Stimulated activated effector memory CD8-positive, alpha-beta T cell treated with anti-CD3 and anti-CD28 coated beads, Interleukin-12 subunit alpha, Interleukin-12 subunit beta, amount 100 ng/mL, for 72 hours (primary cell): ENCODE measurements at regions not wholly inside any gene's neighbourhood (a gene's known extent, or its start where the extent isn't known, plus 50 kb on each side); places are given as distances from the start of the nearest gene placed in this dataset.

ENCODE experiments used
- ATAC-seq: fragments of 150-1000 bp; cut with Tn5 transposase; 2 replicates; pipeline ENCODE4 v1.10.0; 2021
- DNase-seq, 2 donors: peaks; one replicate each; pipeline ENCODE4 v3.0.0; 2021 to 2022; ENCODE audit warnings: low spot score in 2 of 2
- H3K27ac Mint-ChIP-seq: one replicate; pipeline ENCODE4 v1.8.0; 2022; ENCODE audit warnings: mild to moderate bottlenecking, mixed read lengths
- H3K36me3 Mint-ChIP-seq: one replicate; pipeline ENCODE4 v1.8.0; 2022; ENCODE audit warnings: mild to moderate bottlenecking, mixed read lengths
- H3K4me1 Mint-ChIP-seq: one replicate; pipeline ENCODE4 v1.8.0; 2022; ENCODE audit warnings: mixed read lengths
- H3K4me3 Mint-ChIP-seq: one replicate; pipeline ENCODE4 v1.8.0; 2022; ENCODE audit warnings: mild to moderate bottlenecking, mixed read lengths
- H3K9me3 Mint-ChIP-seq: one replicate; pipeline ENCODE4 v1.8.0; 2022; ENCODE audit warnings: mixed read lengths

- H3K36me3 Mint-ChIP-seq = no peaks in the 10 kb centered on the region
- DNase-seq (no peak), ATAC-seq (no peak)
- H3K27ac Mint-ChIP-seq = no peak overlapping the region
- H3K9me3 Mint-ChIP-seq = no peaks in the 10 kb centered on the region
- no peak overlapping the region for H3K4me3 Mint-ChIP-seq
- no peaks in the 10 kb centered on the region for H3K4me1 Mint-ChIP-seq
Observed at GRCh38 chr10:20995123-20995987, 98.2 kb upstream of the NEBL start.

- Mint-ChIP-seq H3K36me3 (no peaks in the 10 kb centered on the region), H3K9me3 (no peaks in the 10 kb centered on the region), H3K4me1 (no peaks in the 10 kb centered on the region), H3K27ac (no peak overlapping the region), H3K4me3 (no peak overlapping the region)
- DNase-seq (no peak), ATAC-seq (no peak)
Observed at GRCh38 chr10:20993830-20994527, 96.9 kb upstream of the NEBL start.

- H3K4me1 Mint-ChIP-seq = no peaks in the 10 kb centered on the region
- H3K36me3 Mint-ChIP-seq = no peaks in the 10 kb centered on the region
- no peak for ATAC-seq
- H3K27ac Mint-ChIP-seq = no peak overlapping the region
- H3K9me3 Mint-ChIP-seq = no peaks in the 10 kb centered on the region
- H3K4me3 Mint-ChIP-seq = no peak overlapping the region
- no peak for DNase-seq
Observed at GRCh38 chr10:20993389-20993788, 96.3 kb upstream of the NEBL start.

- Mint-ChIP-seq H3K9me3 (no peaks in the 10 kb centered on the region), H3K36me3 (no peaks in the 10 kb centered on the region), H3K27ac (no peak overlapping the region), H3K4me1 (no peaks in the 10 kb centered on the region), H3K4me3 (no peak overlapping the region)
- ATAC-seq (no peak), DNase-seq (no peak)
Observed at GRCh38 chr10:20991526-20991925, 94.4 kb upstream of the NEBL start.

GRCh38 chr10:20990604-20991003, 93.5 kb upstream of the NEBL start:
- DNase-seq (no peak), ATAC-seq (no peak)
- Mint-ChIP-seq H3K36me3 (no peaks in the 10 kb centered on the region), H3K4me3 (no peak overlapping the region), H3K9me3 (no peaks in the 10 kb centered on the region), H3K4me1 (no peaks in the 10 kb centered on the region), H3K27ac (no peak overlapping the region)

- H3K9me3 Mint-ChIP-seq = no peaks in the 10 kb centered on the region
- H3K27ac Mint-ChIP-seq = no peak overlapping the region
- no peak overlapping the region for H3K4me3 Mint-ChIP-seq
- ATAC-seq = no peak
- no peaks in the 10 kb centered on the region for H3K4me1 Mint-ChIP-seq
- no peak for DNase-seq
- H3K36me3 Mint-ChIP-seq = no peaks in the 10 kb centered on the region
Observed at GRCh38 chr10:20988357-20988983, 91.4 kb upstream of the NEBL start.

GRCh38 chr10:20986049-20986448, 88.9 kb upstream of the NEBL start:
- DNase-seq (no peak), ATAC-seq (no peak)
- H3K4me3 Mint-ChIP-seq = no peak overlapping the region
- no peak overlapping the region for H3K27ac Mint-ChIP-seq
- H3K9me3 Mint-ChIP-seq = peaks cover 2% of the 10 kb centered on the region
- H3K36me3 Mint-ChIP-seq = no peaks in the 10 kb centered on the region
- H3K4me1 Mint-ChIP-seq = no peaks in the 10 kb centered on the region

GRCh38 chr10:20984662-20985061, 87.6 kb upstream of the NEBL start:
- Mint-ChIP-seq H3K4me1 (no peaks in the 10 kb centered on the region), H3K27ac (no peak overlapping the region), H3K36me3 (no peaks in the 10 kb centered on the region), H3K4me3 (no peak overlapping the region), H3K9me3 (peaks cover 2% of the 10 kb centered on the region)
- DNase-seq = no peak
- no peak for ATAC-seq

- Mint-ChIP-seq H3K9me3 (peaks cover 2% of the 10 kb centered on the region), H3K36me3 (no peaks in the 10 kb centered on the region)
- DNase-seq = no peak
Observed at GRCh38 chr10:20981419-20981953, 84.4 kb upstream of the NEBL start.

GRCh38 chr10:20978617-20979016, 81.5 kb upstream of the NEBL start:
- no peak overlapping the region for H3K27ac Mint-ChIP-seq
- no peak for DNase-seq
- H3K4me1 Mint-ChIP-seq = no peaks in the 10 kb centered on the region
- no peak overlapping the region for H3K4me3 Mint-ChIP-seq
- no peaks in the 10 kb centered on the region for H3K36me3 Mint-ChIP-seq
- ATAC-seq = no peak
- H3K9me3 Mint-ChIP-seq = peaks cover 2% of the 10 kb centered on the region

More at GRCh38 chr10:20981419-20981953, 84.4 kb upstream of the NEBL start:
- ATAC-seq = no peak
- no peak overlapping the region for H3K27ac Mint-ChIP-seq
- H3K4me3 Mint-ChIP-seq = no peak overlapping the region
- no peaks in the 10 kb centered on the region for H3K4me1 Mint-ChIP-seq

- Mint-ChIP-seq H3K27ac (no peak overlapping the region), H3K4me1 (no peaks in the 10 kb centered on the region), H3K9me3 (peaks cover 2% of the 10 kb centered on the region), H3K4me3 (no peak overlapping the region), H3K36me3 (no peaks in the 10 kb centered on the region)
- ATAC-seq (no peak), DNase-seq (no peak)
Observed at GRCh38 chr10:20977300-20977699, 80.2 kb upstream of the NEBL start.

GRCh38 chr10:20976891-20977290, 79.8 kb upstream of the NEBL start:
- H3K9me3 Mint-ChIP-seq = peaks cover 2% of the 10 kb centered on the region
- no peak for DNase-seq
- H3K27ac Mint-ChIP-seq = no peak overlapping the region

GRCh38 chr10:20976390-20976789, 79.3 kb upstream of the NEBL start:
- Mint-ChIP-seq H3K27ac (no peak overlapping the region), H3K36me3 (no peaks in the 10 kb centered on the region), H3K4me3 (no peak overlapping the region), H3K9me3 (peaks cover 2% of the 10 kb centered on the region), H3K4me1 (no peaks in the 10 kb centered on the region)
- DNase-seq (no peak), ATAC-seq (no peak)

More at GRCh38 chr10:20976891-20977290, 79.8 kb upstream of the NEBL start:
- H3K4me3 Mint-ChIP-seq = no peak overlapping the region
- ATAC-seq = no peak
- no peaks in the 10 kb centered on the region for H3K36me3 Mint-ChIP-seq
- H3K4me1 Mint-ChIP-seq = no peaks in the 10 kb centered on the region

GRCh38 chr10:20975236-20975635, 78.1 kb upstream of the NEBL start:
- no peak overlapping the region for H3K4me3 Mint-ChIP-seq
- H3K9me3 Mint-ChIP-seq = no peaks in the 10 kb centered on the region
- ATAC-seq (no peak), DNase-seq (no peak)
- no peak overlapping the region for H3K27ac Mint-ChIP-seq
- H3K36me3 Mint-ChIP-seq = no peaks in the 10 kb centered on the region
- no peaks in the 10 kb centered on the region for H3K4me1 Mint-ChIP-seq

- Mint-ChIP-seq H3K9me3 (no peaks in the 10 kb centered on the region), H3K4me3 (no peak overlapping the region), H3K36me3 (no peaks in the 10 kb centered on the region), H3K27ac (no peak overlapping the region), H3K4me1 (no peaks in the 10 kb centered on the region)
- ATAC-seq (no peak), DNase-seq (no peak)
Observed at GRCh38 chr10:20972925-20973324, 75.8 kb upstream of the NEBL start.
